ENCODE measurements at regions not wholly inside any gene's neighbourhood (a gene's known extent, or its start where the extent isn't known, plus 50 kb on each side); places are given as distances from the start of the nearest gene placed in this dataset.
"Not testable (repeated sequence)": the region's sequence is repeated elsewhere in the genome, so short reads cannot be mapped to it uniquely, and the experiment has no call there.

GRCh38 chr5:6250121-6250520 lies 128.2 kb downstream of the MED10 start:
- no peaks in the 10 kb centered on the region for H3K36me3 ChIP-seq (ENCODE audit: insufficient read depth, low read length)
- Mint-ChIP-seq H3K27ac (no peak overlapping the region), H3K27me3 (peaks cover 1 to 2% of the 10 kb centered on the region in 2 donors), H3K9me3 (no peaks in the 10 kb centered on the region), H3K4me3 (no peak overlapping the region), H3K36me3 (no peaks in the 10 kb centered on the region), H3K4me1 (no peaks in the 10 kb centered on the region)
- no peaks in the 10 kb centered on the region for H3K4me1 ChIP-seq (ENCODE audit: insufficient read depth, low read length)
- no peaks in the 10 kb centered on the region for H3K9me3 ChIP-seq (ENCODE audit: control insufficient read depth in 1 of 2, low read length in 2 of 2)
- POLR2A ChIA-PET (ENCODE audit: partially characterized antibody), result no interaction called here
- no peaks in the 10 kb centered on the region for H3K27me3 ChIP-seq (ENCODE audit: insufficient read depth, low read length)
- H3K4me3 ChIP-seq (ENCODE audit: low read length in 2 of 2), result no peak overlapping the region
- H3K27ac ChIP-seq (ENCODE audit: low read depth, low read length), result no peak overlapping the region
- DNase-seq, result no peak
- intact Hi-C loops (cut with micrococcal nuclease), result no loop called here
- CTCF ChIA-PET (ENCODE audit: partially characterized antibody), result no interaction called here

DNA sequence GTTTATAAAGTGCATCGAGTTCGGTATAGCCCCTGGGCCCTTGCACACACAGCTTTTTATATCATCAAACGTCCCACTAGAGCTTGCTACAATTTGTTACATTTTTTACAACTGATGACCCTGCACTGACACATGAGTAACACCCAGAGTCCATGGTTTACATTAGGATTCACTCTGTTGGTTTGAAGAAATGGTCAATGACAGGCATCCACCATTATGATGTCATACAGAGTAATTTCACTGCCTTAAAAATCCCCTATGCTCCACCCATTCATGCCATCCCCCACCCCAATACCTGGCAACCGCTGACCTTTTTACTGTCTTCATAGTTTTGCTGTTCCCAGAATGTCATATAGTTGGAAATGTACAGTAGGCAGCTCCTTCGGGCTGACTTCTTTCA lies 130.2 kb downstream of the MED10 start:
- H3K27me3 Mint-ChIP-seq, result peaks cover 1 to 2% of the 10 kb centered on the region in 2 donors
- H3K4me1 ChIP-seq (ENCODE audit: insufficient read depth, low read length), result no peaks in the 10 kb centered on the region
- no peak overlapping the region for H3K27ac Mint-ChIP-seq
- no peaks in the 10 kb centered on the region for H3K27me3 ChIP-seq (ENCODE audit: insufficient read depth, low read length)
- H3K27ac ChIP-seq (ENCODE audit: low read depth, low read length), result no peak overlapping the region
- H3K36me3 ChIP-seq (ENCODE audit: insufficient read depth, low read length), result no peaks in the 10 kb centered on the region
- POLR2A ChIA-PET (ENCODE audit: partially characterized antibody), result no interaction called here
- intact Hi-C loops (cut with micrococcal nuclease), result no loop called here
- no peaks in the 10 kb centered on the region for H3K9me3 Mint-ChIP-seq
- H3K9me3 ChIP-seq (ENCODE audit: control insufficient read depth in 1 of 2, low read length in 2 of 2), result no peaks in the 10 kb centered on the region
- H3K4me3 ChIP-seq (ENCODE audit: low read length in 2 of 2), result no peak overlapping the region
- H3K4me1 Mint-ChIP-seq, result no peaks in the 10 kb centered on the region
- no peaks in the 10 kb centered on the region for H3K36me3 Mint-ChIP-seq
- no peak overlapping the region for H3K4me3 Mint-ChIP-seq
- CTCF ChIA-PET (ENCODE audit: partially characterized antibody), result no interaction called here
- no peak for DNase-seq

DNA sequence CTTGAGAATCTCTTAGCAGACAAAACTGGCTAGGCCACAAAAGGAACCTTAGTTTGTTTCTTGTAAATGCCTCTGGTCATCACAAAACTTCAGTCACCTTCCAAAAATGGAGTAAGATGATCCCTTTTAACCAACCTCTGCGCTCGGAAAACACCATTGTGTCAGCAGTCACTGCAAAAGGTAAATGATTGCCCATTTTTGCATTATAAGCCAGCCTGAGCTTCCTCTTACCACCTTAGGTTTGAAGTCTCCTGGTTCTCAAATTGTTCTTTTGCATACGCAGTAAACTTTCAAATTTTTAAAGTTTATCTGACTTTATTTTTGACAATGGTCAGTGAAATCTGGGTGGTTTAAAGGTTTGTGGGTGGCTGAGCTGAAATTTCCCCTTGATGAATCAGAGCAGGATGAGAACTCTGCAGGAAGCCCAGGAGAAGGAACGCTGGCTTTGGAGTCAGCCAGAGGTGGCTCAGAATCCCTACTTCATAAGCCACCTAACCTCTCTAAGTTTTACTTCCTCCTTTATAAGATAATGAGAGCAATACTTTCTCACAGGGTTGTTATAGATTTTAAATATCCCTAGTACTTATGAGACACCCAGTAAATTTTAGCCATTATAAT lies 131.4 kb downstream of the MED10 start:
- ChIA-PET POLR2A (ENCODE audit: partially characterized antibody) (no interaction called here), CTCF (ENCODE audit: partially characterized antibody) (no interaction called here)
- Histone ChIP-seq H3K27ac (ENCODE audit: low read depth, low read length) (no peak overlapping the region), H3K4me3 (ENCODE audit: low read length in 2 of 2) (no peak overlapping the region), H3K27me3 (ENCODE audit: insufficient read depth, low read length) (no peaks in the 10 kb centered on the region), H3K36me3 (ENCODE audit: insufficient read depth, low read length) (no peaks in the 10 kb centered on the region), H3K9me3 (ENCODE audit: control insufficient read depth in 1 of 2, low read length in 2 of 2) (no peaks in the 10 kb centered on the region), H3K4me1 (ENCODE audit: insufficient read depth, low read length) (no peaks in the 10 kb centered on the region)
- Mint-ChIP-seq H3K36me3 (no peaks in the 10 kb centered on the region), H3K9me3 (no peaks in the 10 kb centered on the region), H3K27ac (no peak overlapping the region), H3K4me3 (no peak overlapping the region), H3K27me3 (peaks cover 0 to 1% of the 10 kb centered on the region in 2 donors), H3K4me1 (no peaks in the 10 kb centered on the region)
- DNase-seq, result no peak
- intact Hi-C loops (cut with micrococcal nuclease), result no loop called here

DNA sequence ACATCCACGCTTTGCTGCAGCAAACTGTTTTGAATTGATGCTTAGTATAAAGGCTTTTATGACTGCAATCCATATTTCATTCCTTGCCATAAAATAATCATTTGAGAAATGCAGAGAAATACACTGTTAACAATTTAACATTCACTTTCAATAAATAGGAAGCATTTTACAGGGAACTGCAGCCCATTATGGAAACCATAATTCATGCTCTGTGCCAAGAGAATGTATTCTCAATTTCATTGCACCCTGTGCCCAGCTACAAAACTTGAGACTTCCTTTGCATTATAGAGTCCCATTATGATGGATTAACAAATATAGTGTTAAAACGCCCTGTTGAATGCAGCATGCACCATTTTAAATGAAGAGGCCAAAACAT lies 134.0 kb downstream of the MED10 start:
- Histone ChIP-seq H3K4me3 (ENCODE audit: low read length in 2 of 2) (no peak overlapping the region), H3K4me1 (ENCODE audit: insufficient read depth, low read length) (no peaks in the 10 kb centered on the region), H3K36me3 (ENCODE audit: insufficient read depth, low read length) (no peaks in the 10 kb centered on the region), H3K9me3 (ENCODE audit: control insufficient read depth in 1 of 2, low read length in 2 of 2) (no peaks in the 10 kb centered on the region), H3K27me3 (ENCODE audit: insufficient read depth, low read length) (no peaks in the 10 kb centered on the region), H3K27ac (ENCODE audit: low read depth, low read length) (no peak overlapping the region)
- ChIA-PET CTCF (ENCODE audit: partially characterized antibody) (no interaction called here), POLR2A (ENCODE audit: partially characterized antibody) (no interaction called here)
- no peak overlapping the region for H3K27ac Mint-ChIP-seq
- no peaks in the 10 kb centered on the region for H3K4me1 Mint-ChIP-seq
- no peak for DNase-seq
- no peaks in the 10 kb centered on the region for H3K36me3 Mint-ChIP-seq
- H3K9me3 Mint-ChIP-seq, result peaks cover 0 to 14% (median 0%) of the 10 kb centered on the region in 8 donors
- no peak overlapping the region for H3K4me3 Mint-ChIP-seq
- intact Hi-C loops (cut with micrococcal nuclease), result no loop called here
- peaks cover 0 to 1% of the 10 kb centered on the region in 2 donors for H3K27me3 Mint-ChIP-seq

DNA sequence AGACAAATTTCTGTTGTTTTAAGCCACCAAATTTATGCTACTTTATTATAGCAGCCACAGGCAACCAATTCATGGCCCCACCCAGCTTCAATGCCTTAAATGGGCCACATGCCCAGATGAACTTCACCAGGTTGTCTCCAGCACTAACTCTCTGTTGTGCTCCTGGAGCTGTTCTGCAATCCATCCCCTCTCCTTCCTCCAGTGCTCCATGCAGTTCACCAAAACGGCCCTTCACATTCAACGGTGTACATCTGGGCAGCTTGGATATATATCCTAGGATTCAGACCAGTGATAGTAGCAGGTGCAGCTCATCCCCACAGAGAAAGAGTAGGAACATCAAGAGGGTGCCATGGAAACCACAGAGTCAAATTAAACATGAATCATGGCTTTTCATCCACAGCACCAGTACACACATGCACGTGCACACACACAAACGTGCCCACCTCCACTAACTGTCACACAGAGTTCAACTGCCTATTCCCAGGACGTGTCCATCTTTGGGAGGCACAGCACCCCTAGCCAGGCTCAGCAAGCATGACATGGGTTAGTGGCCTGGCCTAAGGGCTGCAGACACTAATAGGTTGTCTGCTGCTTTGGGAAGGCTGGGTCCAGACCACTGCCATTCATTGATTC lies 134.5 kb downstream of the MED10 start:
- no peaks in the 10 kb centered on the region for H3K9me3 ChIP-seq (ENCODE audit: control insufficient read depth in 1 of 2, low read length in 2 of 2)
- Mint-ChIP-seq H3K36me3 (no peaks in the 10 kb centered on the region), H3K9me3 (peaks cover 0 to 14% (median 2%) of the 10 kb centered on the region in 8 donors), H3K4me1 (no peaks in the 10 kb centered on the region), H3K4me3 (no peak overlapping the region), H3K27me3 (peaks cover 0 to 1% of the 10 kb centered on the region in 2 donors), H3K27ac (no peak overlapping the region)
- no peaks in the 10 kb centered on the region for H3K27me3 ChIP-seq (ENCODE audit: insufficient read depth, low read length)
- intact Hi-C loops (cut with micrococcal nuclease), result no loop called here
- no peak overlapping the region for H3K27ac ChIP-seq (ENCODE audit: low read depth, low read length)
- POLR2A ChIA-PET (ENCODE audit: partially characterized antibody), result no interaction called here
- no peak overlapping the region for H3K4me3 ChIP-seq (ENCODE audit: low read length in 2 of 2)
- CTCF ChIA-PET (ENCODE audit: partially characterized antibody), result no interaction called here
- no peak for DNase-seq
- no peaks in the 10 kb centered on the region for H3K36me3 ChIP-seq (ENCODE audit: insufficient read depth, low read length)
- H3K4me1 ChIP-seq (ENCODE audit: insufficient read depth, low read length), result no peaks in the 10 kb centered on the region

DNA sequence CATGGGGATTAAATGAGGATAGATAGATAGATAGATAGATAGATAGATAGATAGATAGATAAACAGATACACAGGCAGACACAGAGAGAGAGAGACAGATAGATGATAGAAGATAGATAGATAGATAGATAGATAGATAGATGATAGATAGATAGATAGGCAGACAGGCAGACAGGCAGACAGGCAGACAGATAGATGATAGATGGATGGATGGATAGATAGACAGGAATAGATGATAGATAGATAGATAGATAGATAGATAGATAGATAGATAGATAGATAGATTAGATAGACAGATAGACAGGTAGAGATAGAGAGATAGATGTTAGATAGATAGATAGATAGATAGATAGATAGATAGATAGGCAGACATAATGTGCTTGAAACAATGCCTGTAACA lies 137.3 kb downstream of the MED10 start:
- H3K27ac Mint-ChIP-seq; H3K36me3 Mint-ChIP-seq; CTCF ChIA-PET (ENCODE audit: partially characterized antibody); H3K4me1 Mint-ChIP-seq; H3K4me3 Mint-ChIP-seq; intact Hi-C loops (cut with micrococcal nuclease); H3K4me3 ChIP-seq (ENCODE audit: low read length in 2 of 2); H3K27me3 ChIP-seq (ENCODE audit: insufficient read depth, low read length); H3K27ac ChIP-seq (ENCODE audit: low read depth, low read length); H3K36me3 ChIP-seq (ENCODE audit: insufficient read depth, low read length); POLR2A ChIA-PET (ENCODE audit: partially characterized antibody); H3K4me1 ChIP-seq (ENCODE audit: insufficient read depth, low read length); H3K27me3 Mint-ChIP-seq; DNase-seq; H3K9me3 ChIP-seq (ENCODE audit: control insufficient read depth in 1 of 2, low read length in 2 of 2): not testable (repeated sequence)
- peaks cover 0 to 14% (median 4%) of the 10 kb centered on the region in 8 donors for H3K9me3 Mint-ChIP-seq

DNA sequence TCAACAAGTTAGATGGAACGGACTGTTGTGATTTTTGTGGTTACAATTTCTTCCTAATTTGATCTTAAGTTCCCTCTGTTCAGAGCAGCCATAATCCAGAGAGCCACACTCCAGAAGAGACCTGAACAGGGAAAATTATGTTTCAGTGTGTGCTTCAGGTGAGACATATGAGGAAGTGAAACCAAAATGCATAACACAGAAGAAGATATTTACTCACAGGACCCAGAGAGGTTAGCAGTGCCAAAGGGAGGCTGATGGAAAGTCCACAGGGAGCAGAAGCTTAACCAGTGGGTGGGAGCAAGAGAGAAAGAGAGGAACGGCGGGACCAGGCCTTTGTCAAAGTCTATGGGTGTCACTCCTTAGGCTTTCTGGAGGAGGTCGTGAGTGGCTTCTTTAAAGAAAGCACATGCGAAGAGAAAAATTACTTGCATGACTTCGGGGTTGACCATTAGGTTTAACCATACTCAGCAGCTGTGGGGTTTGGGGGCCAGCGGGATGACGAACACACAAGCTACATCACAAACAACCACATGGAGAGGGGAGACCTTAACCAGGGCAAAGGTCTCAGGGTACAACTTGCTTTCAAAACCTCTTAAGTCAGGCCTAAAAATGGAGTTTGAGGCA lies 141.4 kb downstream of the MED10 start:
- no peak for DNase-seq
- Mint-ChIP-seq H3K27ac (no peak overlapping the region), H3K36me3 (no peaks in the 10 kb centered on the region), H3K4me3 (no peak overlapping the region), H3K27me3 (peaks cover 4 to 6% of the 10 kb centered on the region in 2 donors), H3K4me1 (no peaks in the 10 kb centered on the region), H3K9me3 (peaks cover 0 to 14% (median 4%) of the 10 kb centered on the region in 8 donors)
- Histone ChIP-seq H3K9me3 (ENCODE audit: control insufficient read depth in 1 of 2, low read length in 2 of 2) (no peaks in the 10 kb centered on the region), H3K4me1 (ENCODE audit: insufficient read depth, low read length) (no peaks in the 10 kb centered on the region), H3K27ac (ENCODE audit: low read depth, low read length) (no peak overlapping the region), H3K27me3 (ENCODE audit: insufficient read depth, low read length) (no peaks in the 10 kb centered on the region), H3K36me3 (ENCODE audit: insufficient read depth, low read length) (no peaks in the 10 kb centered on the region), H3K4me3 (ENCODE audit: low read length in 2 of 2) (no peak overlapping the region)
- ChIA-PET CTCF (ENCODE audit: partially characterized antibody) (no interaction called here), POLR2A (ENCODE audit: partially characterized antibody) (no interaction called here)
- intact Hi-C loops (cut with micrococcal nuclease), result no loop called here

Data from CD4-positive, alpha-beta memory T cell (primary cell).